ENCODE measurements at regions not wholly inside any gene's neighbourhood (a gene's known extent, or its start where the extent isn't known, plus 50 kb on each side); places are given as distances from the start of the nearest gene placed in this dataset.

GRCh38 chr4:58543465-58543864, 1433.3 kb upstream of the IGFBP7 start:
- DNase-seq: no peak
- H3K9me3 ChIP-seq: peaks cover 6% of the 10 kb centered on the region; the same call in 1 of the 2 replicates
- 10% methylated on average over 1 of the region's 1 CpG for WGBS (ENCODE audit: low lambda C conversion rate)
- H3K36me3 ChIP-seq (replicated peaks in 1 of 2; ENCODE audit: control insufficient read depth in 1 of 2, insufficient read depth in 2 of 2, low read length in 1 of 2): no peaks in the 10 kb centered on the region
- no peak for TF ChIP-seq TCF12 (IDR thresholded peaks at IDR 0.05)
- no peak for TF ChIP-seq TAF1 (IDR thresholded peaks at IDR 0.05; ENCODE audit: borderline replicate concordance, low read depth, low read length)
- TF ChIP-seq, protein P1, sequence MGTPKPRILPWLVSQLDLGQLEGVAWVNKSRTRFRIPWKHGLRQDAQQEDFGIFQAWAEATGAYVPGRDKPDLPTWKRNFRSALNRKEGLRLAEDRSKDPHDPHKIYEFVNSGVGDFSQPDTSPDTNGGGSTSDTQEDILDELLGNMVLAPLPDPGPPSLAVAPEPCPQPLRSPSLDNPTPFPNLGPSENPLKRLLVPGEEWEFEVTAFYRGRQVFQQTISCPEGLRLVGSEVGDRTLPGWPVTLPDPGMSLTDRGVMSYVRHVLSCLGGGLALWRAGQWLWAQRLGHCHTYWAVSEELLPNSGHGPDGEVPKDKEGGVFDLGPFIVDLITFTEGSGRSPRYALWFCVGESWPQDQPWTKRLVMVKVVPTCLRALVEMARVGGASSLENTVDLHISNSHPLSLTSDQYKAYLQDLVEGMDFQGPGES (IDR thresholded peaks at IDR 0.05; ENCODE audit: low read depth, low read length): no peak
- no peak for TF ChIP-seq SMC3 (IDR thresholded peaks at IDR 0.05; ENCODE audit: low read depth, low read length)
- TF ChIP-seq ELF1 (IDR thresholded peaks at IDR 0.05): no peak
- no peak for TF ChIP-seq GATA2 (CRISPR knock-in tag; IDR thresholded peaks at IDR 0.05)
- no peak for TF ChIP-seq RAD21 (IDR thresholded peaks at IDR 0.05; ENCODE audit: low read length)
- TF ChIP-seq YY1 (IDR thresholded peaks at IDR 0.05; ENCODE audit: low read depth): no peak
- TF ChIP-seq, protein P2, sequence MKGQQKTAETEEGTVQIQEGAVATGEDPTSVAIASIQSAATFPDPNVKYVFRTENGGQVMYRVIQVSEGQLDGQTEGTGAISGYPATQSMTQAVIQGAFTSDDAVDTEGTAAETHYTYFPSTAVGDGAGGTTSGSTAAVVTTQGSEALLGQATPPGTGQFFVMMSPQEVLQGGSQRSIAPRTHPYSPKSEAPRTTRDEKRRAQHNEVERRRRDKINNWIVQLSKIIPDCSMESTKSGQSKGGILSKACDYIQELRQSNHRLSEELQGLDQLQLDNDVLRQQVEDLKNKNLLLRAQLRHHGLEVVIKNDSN (IDR thresholded peaks at IDR 0.05; ENCODE audit: borderline replicate concordance, low read depth): no peak
- no peak for TF ChIP-seq FOSL2 (IDR thresholded peaks at IDR 0.05; ENCODE audit: borderline replicate concordance, low read depth)
- no peak for TF ChIP-seq EZH2phosphoT487 (IDR thresholded peaks at IDR 0.05; ENCODE audit: borderline replicate concordance, low read depth)
- no peak for TF ChIP-seq PBX3 (IDR thresholded peaks at IDR 0.05)
- no peak for TF ChIP-seq FOXJ3 (CRISPR knock-in tag; IDR thresholded peaks at IDR 0.05)
- TF ChIP-seq NFIC (IDR thresholded peaks at IDR 0.05; ENCODE audit: borderline replicate concordance): no peak
- TF ChIP-seq MXI1 (IDR thresholded peaks at IDR 0.05; ENCODE audit: low read depth, low read length): no peak
- H3K9ac ChIP-seq: no peak overlapping the region
- H3K4me1 ChIP-seq (ENCODE audit: control insufficient read depth in 1 of 2, insufficient read depth in 2 of 2, low read depth in 1 of 2, low read length in 1 of 2): no peaks in the 10 kb centered on the region
- H3K27me3 ChIP-seq (ENCODE audit: insufficient read depth): no peaks in the 10 kb centered on the region
- H3K4me3 ChIP-seq (ENCODE audit: low read depth in 2 of 2, low read length in 1 of 2): no peak overlapping the region
- no peaks in the 10 kb centered on the region for H3F3A ChIP-seq (replicated peaks; ENCODE audit: insufficient read depth)
- POLR2A ChIA-PET: no interaction called here
- no peak overlapping the region for H2AFZ ChIP-seq (ENCODE audit: low read depth)
- no peaks in the 10 kb centered on the region for H3K79me2 ChIP-seq (ENCODE audit: insufficient read depth)
- no peaks in the 10 kb centered on the region for H4K20me1 ChIP-seq (ENCODE audit: insufficient read depth)
- CTCF ChIA-PET: no interaction called here
- H3K9me2 ChIP-seq: peaks cover 2% of the 10 kb centered on the region; the same call in 1 of the 2 replicates
- H3K4me2 ChIP-seq: no peak overlapping the region
- H3K27ac ChIP-seq (ENCODE audit: low read depth in 2 of 2, low read length in 1 of 2): no peak overlapping the region

DNA sequence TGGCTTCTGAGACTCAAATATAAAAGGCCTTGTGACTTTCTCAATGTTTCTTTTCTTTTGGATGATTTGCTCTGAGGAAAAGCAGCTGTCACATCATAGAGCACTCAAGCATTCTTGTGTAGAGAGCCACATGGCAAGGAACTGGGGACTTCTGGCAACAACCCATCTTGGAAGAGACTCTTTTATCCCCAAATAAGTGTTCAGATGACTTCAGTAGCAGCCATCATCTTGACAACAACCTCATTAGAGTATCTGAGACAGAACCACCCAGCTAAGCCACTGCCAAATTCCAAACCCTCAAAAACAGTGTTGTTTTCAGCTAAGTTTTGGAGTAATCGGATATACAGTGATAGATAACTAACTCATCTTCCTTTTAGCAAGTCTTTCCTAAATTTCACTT, 1431.7 kb upstream of the IGFBP7 start:
- H3K36me3 ChIP-seq (replicated peaks in 1 of 2; ENCODE audit: control insufficient read depth in 1 of 2, insufficient read depth in 2 of 2, low read length in 1 of 2): no peaks in the 10 kb centered on the region
- H3F3A ChIP-seq (replicated peaks; ENCODE audit: insufficient read depth): no peaks in the 10 kb centered on the region
- no peak overlapping the region for H3K27ac ChIP-seq (ENCODE audit: low read depth in 2 of 2, low read length in 1 of 2)
- H3K9me3 ChIP-seq: peaks cover 6% of the 10 kb centered on the region; the same call in 1 of the 2 replicates
- POLR2A ChIA-PET: no interaction called here
- peaks cover 2% of the 10 kb centered on the region; the same call in 1 of the 2 replicates for H3K9me2 ChIP-seq
- H3K4me3 ChIP-seq (ENCODE audit: low read depth in 2 of 2, low read length in 1 of 2): no peak overlapping the region
- H3K4me2 ChIP-seq: no peak overlapping the region
- 13% methylated on average over 1 of the region's 1 CpG for WGBS (ENCODE audit: low lambda C conversion rate)
- H3K9ac ChIP-seq: no peak overlapping the region
- H2AFZ ChIP-seq (ENCODE audit: low read depth): no peak overlapping the region
- no peaks in the 10 kb centered on the region for H3K4me1 ChIP-seq (ENCODE audit: control insufficient read depth in 1 of 2, insufficient read depth in 2 of 2, low read depth in 1 of 2, low read length in 1 of 2)
- H4K20me1 ChIP-seq (ENCODE audit: insufficient read depth): no peaks in the 10 kb centered on the region
- CTCF ChIA-PET: no interaction called here
- no peaks in the 10 kb centered on the region for H3K79me2 ChIP-seq (ENCODE audit: insufficient read depth)
- no peak for DNase-seq
- H3K27me3 ChIP-seq (ENCODE audit: insufficient read depth): no peaks in the 10 kb centered on the region
- TF ChIP-seq FOXJ3 (CRISPR knock-in tag; IDR thresholded peaks at IDR 0.05) (no peak), ELF1 (IDR thresholded peaks at IDR 0.05) (no peak), CHD2 (IDR thresholded peaks at IDR 0.05; ENCODE audit: low read length, partially characterized antibody) (no peak), SMC3 (IDR thresholded peaks at IDR 0.05; ENCODE audit: low read depth, low read length) (no peak), SIN3A (IDR thresholded peaks at IDR 0.05; ENCODE audit: borderline replicate concordance, low read depth, low read length) (no peak), RFX5 (IDR thresholded peaks at IDR 0.05; ENCODE audit: low read length) (no peak), RCOR1 (IDR thresholded peaks at IDR 0.05; ENCODE audit: low read length) (no peak), TAF1 (IDR thresholded peaks at IDR 0.05; ENCODE audit: borderline replicate concordance, low read depth, low read length) (no peak), RAD21 (IDR thresholded peaks at IDR 0.05; ENCODE audit: low read length) (no peak)
- TF ChIP-seq, protein P3, sequence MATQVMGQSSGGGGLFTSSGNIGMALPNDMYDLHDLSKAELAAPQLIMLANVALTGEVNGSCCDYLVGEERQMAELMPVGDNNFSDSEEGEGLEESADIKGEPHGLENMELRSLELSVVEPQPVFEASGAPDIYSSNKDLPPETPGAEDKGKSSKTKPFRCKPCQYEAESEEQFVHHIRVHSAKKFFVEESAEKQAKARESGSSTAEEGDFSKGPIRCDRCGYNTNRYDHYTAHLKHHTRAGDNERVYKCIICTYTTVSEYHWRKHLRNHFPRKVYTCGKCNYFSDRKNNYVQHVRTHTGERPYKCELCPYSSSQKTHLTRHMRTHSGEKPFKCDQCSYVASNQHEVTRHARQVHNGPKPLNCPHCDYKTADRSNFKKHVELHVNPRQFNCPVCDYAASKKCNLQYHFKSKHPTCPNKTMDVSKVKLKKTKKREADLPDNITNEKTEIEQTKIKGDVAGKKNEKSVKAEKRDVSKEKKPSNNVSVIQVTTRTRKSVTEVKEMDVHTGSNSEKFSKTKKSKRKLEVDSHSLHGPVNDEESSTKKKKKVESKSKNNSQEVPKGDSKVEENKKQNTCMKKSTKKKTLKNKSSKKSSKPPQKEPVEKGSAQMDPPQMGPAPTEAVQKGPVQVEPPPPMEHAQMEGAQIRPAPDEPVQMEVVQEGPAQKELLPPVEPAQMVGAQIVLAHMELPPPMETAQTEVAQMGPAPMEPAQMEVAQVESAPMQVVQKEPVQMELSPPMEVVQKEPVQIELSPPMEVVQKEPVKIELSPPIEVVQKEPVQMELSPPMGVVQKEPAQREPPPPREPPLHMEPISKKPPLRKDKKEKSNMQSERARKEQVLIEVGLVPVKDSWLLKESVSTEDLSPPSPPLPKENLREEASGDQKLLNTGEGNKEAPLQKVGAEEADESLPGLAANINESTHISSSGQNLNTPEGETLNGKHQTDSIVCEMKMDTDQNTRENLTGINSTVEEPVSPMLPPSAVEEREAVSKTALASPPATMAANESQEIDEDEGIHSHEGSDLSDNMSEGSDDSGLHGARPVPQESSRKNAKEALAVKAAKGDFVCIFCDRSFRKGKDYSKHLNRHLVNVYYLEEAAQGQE (IDR thresholded peaks at IDR 0.05; ENCODE audit: low read depth, low read length): no peak
- TF ChIP-seq, protein P4, sequence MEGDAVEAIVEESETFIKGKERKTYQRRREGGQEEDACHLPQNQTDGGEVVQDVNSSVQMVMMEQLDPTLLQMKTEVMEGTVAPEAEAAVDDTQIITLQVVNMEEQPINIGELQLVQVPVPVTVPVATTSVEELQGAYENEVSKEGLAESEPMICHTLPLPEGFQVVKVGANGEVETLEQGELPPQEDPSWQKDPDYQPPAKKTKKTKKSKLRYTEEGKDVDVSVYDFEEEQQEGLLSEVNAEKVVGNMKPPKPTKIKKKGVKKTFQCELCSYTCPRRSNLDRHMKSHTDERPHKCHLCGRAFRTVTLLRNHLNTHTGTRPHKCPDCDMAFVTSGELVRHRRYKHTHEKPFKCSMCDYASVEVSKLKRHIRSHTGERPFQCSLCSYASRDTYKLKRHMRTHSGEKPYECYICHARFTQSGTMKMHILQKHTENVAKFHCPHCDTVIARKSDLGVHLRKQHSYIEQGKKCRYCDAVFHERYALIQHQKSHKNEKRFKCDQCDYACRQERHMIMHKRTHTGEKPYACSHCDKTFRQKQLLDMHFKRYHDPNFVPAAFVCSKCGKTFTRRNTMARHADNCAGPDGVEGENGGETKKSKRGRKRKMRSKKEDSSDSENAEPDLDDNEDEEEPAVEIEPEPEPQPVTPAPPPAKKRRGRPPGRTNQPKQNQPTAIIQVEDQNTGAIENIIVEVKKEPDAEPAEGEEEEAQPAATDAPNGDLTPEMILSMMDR (IDR thresholded peaks at IDR 0.05): no peak

Measured in SK-N-SH (cell line).